ENCODE measurements at regions not wholly inside any gene's neighbourhood (a gene's known extent, or its start where the extent isn't known, plus 50 kb on each side); places are given as distances from the start of the nearest gene placed in this dataset.
A peak's percentile ranks its signal among the peaks of the same experiment; 100 is the strongest.

GRCh38 chr16:85522308-85522841 lies 90.7 kb upstream of the GSE1 start:
- TF ChIP-seq ZFX (IDR thresholded peaks at IDR 0.05) (no peak), CTCF (conservative IDR thresholded peaks at IDR 0.05) (no peak)
- peak overlapping the region; percentile 93 for H3K27ac ChIP-seq

GRCh38 chr16:85522842-85523601 lies 90.1 kb upstream of the GSE1 start:
- TF ChIP-seq ZFX (IDR thresholded peaks at IDR 0.05) (no peak), CTCF (conservative IDR thresholded peaks at IDR 0.05) (no peak)
- peak overlapping the region; percentile 93 for H3K27ac ChIP-seq

- peak overlapping the region; percentile 93 for H3K27ac ChIP-seq
- TF ChIP-seq CTCF (conservative IDR thresholded peaks at IDR 0.05): no peak
- no peak for TF ChIP-seq ZFX (IDR thresholded peaks at IDR 0.05)
Measured at GRCh38 chr16:85523602-85524364, 89.3 kb upstream of the GSE1 start.

GRCh38 chr16:85524365-85524629 lies 88.8 kb upstream of the GSE1 start:
- H3K27ac ChIP-seq: peak overlapping the region; percentile 93
- TF ChIP-seq ZFX (IDR thresholded peaks at IDR 0.05): no peak
- TF ChIP-seq CTCF (conservative IDR thresholded peaks at IDR 0.05): no peak

GRCh38 chr16:85524630-85525419 lies 88.3 kb upstream of the GSE1 start:
- H3K27ac ChIP-seq: peak overlapping the region; percentile 93
- TF ChIP-seq ZFX (IDR thresholded peaks at IDR 0.05) (peak; percentile 39; the same call in 1 of the 2 replicates), CTCF (conservative IDR thresholded peaks at IDR 0.05) (no peak)

GRCh38 chr16:85525420-85526184 lies 87.5 kb upstream of the GSE1 start:
- H3K27ac ChIP-seq: peak overlapping the region; percentile 93
- no peak for TF ChIP-seq CTCF (conservative IDR thresholded peaks at IDR 0.05)
- TF ChIP-seq ZFX (IDR thresholded peaks at IDR 0.05): no peak

All from C4-2B (cell line).